Right lobe of liver (tissue), 6 donors: ENCODE measurements at regions not wholly inside any gene's neighbourhood (a gene's known extent, or its start where the extent isn't known, plus 50 kb on each side); places are given as distances from the start of the nearest gene placed in this dataset.

Experiments used
- ATAC-seq, 4 donors: fragments of 200-7000 bp; cut with Tn5 transposase; one replicate each; pipeline ENCODE4 v1.9.1; 2020; ENCODE audit warnings: mild to moderate bottlenecking in 4 of 4, moderate library complexity in 4 of 4
- DNase-seq, 3 donors: peaks; one replicate each; pipeline ENCODE4 v3.0.0-alpha.2; 2020
- H3K27ac ChIP-seq, 3 donors: fragments of 200-600 bp; one replicate each; pipeline ENCODE4 v1.8.0; 2022
- H3K27me3 ChIP-seq, 2 donors: fragments of 200-600 bp; one replicate each; pipeline ENCODE4 v1.8.0; 2022
- H3K36me3 ChIP-seq, 4 donors: fragments of 200-600 bp; sonication (generic) in 1 of 4; one replicate each; pipeline versions ENCODE4 v1.5.1 to v1.8.0; 2017 to 2022; ENCODE audit warnings: control low read depth in 1 of 4
- H3K4me1 ChIP-seq, 4 donors: fragments of 200-600 bp; sonication (generic) in 1 of 4; one replicate each; pipeline versions ENCODE4 v1.5.1 to v1.8.0; 2017 to 2022; ENCODE audit warnings: control low read depth in 1 of 4
- H3K4me3 ChIP-seq, 3 donors: fragments of 200-600 bp; one replicate each; pipeline ENCODE4 v1.8.0; 2022
- H3K9me3 ChIP-seq, 4 donors: fragments of 200-600 bp; sonication (generic) in 1 of 4; one replicate each; pipeline versions ENCODE4 v1.5.1 to v1.8.0; 2017 to 2022; ENCODE audit warnings: control low read depth in 1 of 4
- CTCF ChIP-seq, 4 donors: fragments of 200-600 bp in 3 of 4; fragments of 450-650 bp in 1 of 4; IDR thresholded peaks; one replicate each; pipeline versions ENCODE4 v1.5.1 to v1.8.0; 2016 to 2022; ENCODE audit warnings: antibody characterized with exemption in 4 of 4, mild to moderate bottlenecking in 2 of 4
- POLR2A ChIP-seq: fragments of 450-650 bp; IDR thresholded peaks from one replicate; pipeline ENCODE4 v1.6.1; 2017; ENCODE audit warnings: antibody characterized with exemption, mild to moderate bottlenecking
- WGBS: methylation state at CpG from one replicate; pipeline ENCODE4 v1.1.6; 2018; ENCODE audit warnings: low coverage, low lambda C conversion rate; ENCODE audit not compliant: insufficient coverage; ENCODE audit errors: missing lambda C conversion rate; 5-methylcytosine and 5-hydroxymethylcytosine counted together
- intact Hi-C, 2 donors: fragments of 100-400 bp; cut with DNase I; formaldehyde crosslinking; loops; one replicate each; pipeline versions ENCODE4 v1.11.2 to v1.14.1; 2022
- donor health status: DM: no; HTN: yes; CAD: no.
- donor health status: DM: no; HTN: no; CAD: no.
- donor health status: DM: no; HTN: no; CAD: no.
- donor health status: DM: no; HTN: yes; CAD: no.
- donor health status: DM: no; HTN: yes; CAD: no.

GRCh38 chr3:182006431-182006830 lies 294.7 kb downstream of the SOX2 start:
- ATAC-seq, result no peak
- TF ChIP-seq CTCF (IDR thresholded peaks at IDR 0.05), result no peak
- TF ChIP-seq POLR2A, result no peak
- H3K27me3 ChIP-seq, result no peaks in the 10 kb centered on the region

GRCh38 chr3:182007441-182007840 lies 295.7 kb downstream of the SOX2 start:
- no peak for DNase-seq

More at GRCh38 chr3:182006431-182006830, 294.7 kb downstream of the SOX2 start:
- H3K36me3 ChIP-seq, result no peaks in the 10 kb centered on the region
- intact Hi-C loops, result no loop called here
- no peak for DNase-seq
- H3K4me3 ChIP-seq, result no peak overlapping the region
- no peak overlapping the region for H3K27ac ChIP-seq
- 43% methylated on average over 4 of the region's 4 CpGs for WGBS
- H3K4me1 ChIP-seq, result no peaks in the 10 kb centered on the region
- no peaks in the 10 kb centered on the region for H3K9me3 ChIP-seq

GRCh38 chr3:182018361-182018760 lies 306.6 kb downstream of the SOX2 start:
- intact Hi-C loops, result no loop called here
- WGBS, result 67% methylated on average over 2 of the region's 2 CpGs
- ATAC-seq (no peak), DNase-seq (no peak)
- Histone ChIP-seq H3K27me3 (no peaks in the 10 kb centered on the region), H3K9me3 (no peaks in the 10 kb centered on the region), H3K4me3 (no peak overlapping the region), H3K36me3 (no peaks in the 10 kb centered on the region), H3K4me1 (no peaks in the 10 kb centered on the region), H3K27ac (no peak overlapping the region)
- no peak for TF ChIP-seq POLR2A
- no peak for TF ChIP-seq CTCF (IDR thresholded peaks at IDR 0.05)

More at GRCh38 chr3:182007441-182007840, 295.7 kb downstream of the SOX2 start:
- ATAC-seq, result no peak
- H3K9me3 ChIP-seq, result no peaks in the 10 kb centered on the region
- TF ChIP-seq POLR2A (no peak), CTCF (IDR thresholded peaks at IDR 0.05) (no peak)
- no peaks in the 10 kb centered on the region for H3K36me3 ChIP-seq
- H3K4me3 ChIP-seq, result no peak overlapping the region
- H3K27ac ChIP-seq, result no peak overlapping the region
- no peaks in the 10 kb centered on the region for H3K4me1 ChIP-seq
- intact Hi-C loops, result no loop called here
- WGBS, result 56% methylated on average over 5 of the region's 5 CpGs
- H3K27me3 ChIP-seq, result no peaks in the 10 kb centered on the region

GRCh38 chr3:182019926-182020325 lies 308.2 kb downstream of the SOX2 start:
- DNase-seq (no peak), ATAC-seq (no peak)
- no peak for TF ChIP-seq CTCF (IDR thresholded peaks at IDR 0.05)
- TF ChIP-seq POLR2A, result no peak
- Histone ChIP-seq H3K9me3 (no peaks in the 10 kb centered on the region), H3K36me3 (no peaks in the 10 kb centered on the region), H3K4me3 (no peak overlapping the region), H3K27ac (no peak overlapping the region), H3K27me3 (no peaks in the 10 kb centered on the region), H3K4me1 (no peaks in the 10 kb centered on the region)
- intact Hi-C loops, result no loop called here
- WGBS, result 38% methylated on average over 1 of the region's 1 CpG

- no peak for TF ChIP-seq CTCF (IDR thresholded peaks at IDR 0.05)
- no peak for TF ChIP-seq POLR2A
These were observed 312.1 kb downstream of the SOX2 start for GRCh38 chr3:182023843-182024242.

More at GRCh38 chr3:182023843-182024242, 312.1 kb downstream of the SOX2 start:
- H3K4me3 ChIP-seq, result no peak overlapping the region
- H3K9me3 ChIP-seq, result no peaks in the 10 kb centered on the region
- no peaks in the 10 kb centered on the region for H3K36me3 ChIP-seq
- H3K27ac ChIP-seq, result no peak overlapping the region
- 75% methylated on average over 1 of the region's 2 CpGs for WGBS
- intact Hi-C loops, result no loop called here
- ATAC-seq (no peak), DNase-seq (no peak)
- H3K4me1 ChIP-seq, result no peaks in the 10 kb centered on the region
- H3K27me3 ChIP-seq, result no peaks in the 10 kb centered on the region
